Breast epithelium (tissue), 4 donors: ENCODE measurements at regions not wholly inside any gene's neighbourhood (a gene's known extent, or its start where the extent isn't known, plus 50 kb on each side); places are given as distances from the start of the nearest gene placed in this dataset.

Source experiments
- DNase-seq, 2 donors: peaks; one replicate each; pipeline ENCODE4 v3.0.0-alpha.2; 2019; ENCODE audit warnings: low spot score in 2 of 2
- H3K27ac ChIP-seq, 2 donors: fragments of 200-600 bp; sonication (generic) in 1 of 2; one replicate each; pipeline ENCODE4 v1.5.1; 2016 to 2019; ENCODE audit warnings: mild to moderate bottlenecking in 1 of 2
- H3K27me3 ChIP-seq, 2 donors: fragments of 200-600 bp; sonication (generic) in 1 of 2; one replicate each; pipeline versions ENCODE4 v1.5.1 to v1.6.0; 2017 to 2019; ENCODE audit warnings: control low read depth in 1 of 2, mild to moderate bottlenecking in 1 of 2
- H3K36me3 ChIP-seq: fragments of 200-600 bp; one replicate; pipeline ENCODE4 v1.5.1; 2019
- H3K4me1 ChIP-seq, 2 donors: fragments of 200-600 bp; sonication (generic); one replicate each; pipeline ENCODE4 v1.5.1; 2016 to 2019; ENCODE audit warnings: control low read depth in 1 of 2
- H3K4me3 ChIP-seq, 3 donors: fragments of 200-600 bp; sonication (generic); 1 replicate in 2 of 3; 2 replicates in 1 of 3; pipeline ENCODE4 v1.5.1; 2016 to 2019; ENCODE audit warnings: mild to moderate bottlenecking in 3 of 3, moderate library complexity in 2 of 3
- H3K9me3 ChIP-seq, 2 donors: fragments of 200-600 bp; sonication (generic) in 1 of 2; one replicate each; pipeline ENCODE4 v1.5.1; 2016 to 2019; ENCODE audit warnings: control low read depth in 1 of 2
- CTCF ChIP-seq, 3 donors: fragments of 450-650 bp; IDR thresholded peaks; one replicate each; pipeline ENCODE4 v1.5.1; 2016 to 2017; ENCODE audit warnings: antibody characterized with exemption in 3 of 3, mild to moderate bottlenecking in 3 of 3, moderate library complexity in 3 of 3
- POLR2A ChIP-seq: fragments of 450-650 bp; IDR thresholded peaks from one replicate; pipeline ENCODE4 v1.6.1; 2016; ENCODE audit warnings: antibody characterized with exemption, mild to moderate bottlenecking, moderate library complexity
- POLR2AphosphoS5 ChIP-seq, 3 donors: sonication (generic); formaldehyde crosslinking; IDR thresholded peaks; one replicate each; pipeline ENCODE4 v1.6.1; 2017; ENCODE audit warnings: antibody characterized with exemption in 3 of 3
- intact Hi-C: fragments of 100-400 bp; cut with DNase I; formaldehyde crosslinking; loops from one replicate; pipeline ENCODE4 v1.15.1; 2023; ENCODE audit warnings: low total_unique reads

DNA sequence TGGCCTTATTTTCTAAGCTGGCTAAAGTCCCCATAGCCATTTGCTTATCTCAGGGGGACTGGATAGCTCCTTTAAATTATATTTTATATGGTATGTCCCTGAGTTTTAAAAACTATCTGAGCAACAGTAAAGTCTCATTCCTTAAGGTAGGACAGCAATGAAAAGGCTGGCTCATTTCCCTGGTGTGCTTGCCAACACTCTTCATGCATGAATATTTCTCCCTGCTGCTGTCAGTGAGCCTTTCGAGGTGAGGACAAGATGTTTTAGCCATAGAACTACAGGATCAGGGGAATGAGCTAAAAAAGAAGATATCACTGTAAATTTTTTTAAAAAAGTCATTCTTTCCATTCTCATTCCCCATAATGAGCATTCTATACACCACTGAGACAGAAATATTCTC is 427.3 kb upstream of the FAM241A start:
- Histone ChIP-seq H3K4me1 (no peaks in the 10 kb centered on the region), H3K27ac (no peak overlapping the region), H3K4me3 (no peak overlapping the region), H3K36me3 (no peaks in the 10 kb centered on the region), H3K9me3 (no peaks in the 10 kb centered on the region), H3K27me3 (no peaks in the 10 kb centered on the region)
- no peak for DNase-seq
- TF ChIP-seq CTCF (IDR thresholded peaks at IDR 0.05) (no peak), POLR2A (no peak), POLR2AphosphoS5 (IDR thresholded peaks at IDR 0.05) (no peak)
- intact Hi-C loops, result no loop called here

GRCh38 chr4:111718763-111719559 is 426.3 kb upstream of the FAM241A start:
- intact Hi-C loops, result no loop called here
- no peak overlapping the region for H3K4me3 ChIP-seq
- H3K9me3 ChIP-seq, result no peaks in the 10 kb centered on the region
- no peaks in the 10 kb centered on the region for H3K4me1 ChIP-seq
- TF ChIP-seq POLR2AphosphoS5 (IDR thresholded peaks at IDR 0.05) (no peak), CTCF (IDR thresholded peaks at IDR 0.05) (no peak), POLR2A (no peak)
- no peak for DNase-seq
- H3K27me3 ChIP-seq, result no peaks in the 10 kb centered on the region
- H3K27ac ChIP-seq, result no peak overlapping the region
- H3K36me3 ChIP-seq, result no peaks in the 10 kb centered on the region

GRCh38 chr4:111720866-111721265 is 424.4 kb upstream of the FAM241A start:
- Histone ChIP-seq H3K4me1 (no peaks in the 10 kb centered on the region), H3K27ac (no peak overlapping the region), H3K9me3 (no peaks in the 10 kb centered on the region), H3K36me3 (no peaks in the 10 kb centered on the region), H3K4me3 (no peak overlapping the region), H3K27me3 (no peaks in the 10 kb centered on the region)
- no peak for TF ChIP-seq CTCF (IDR thresholded peaks at IDR 0.05)
- no peak for TF ChIP-seq POLR2AphosphoS5 (IDR thresholded peaks at IDR 0.05)
- no peak for TF ChIP-seq POLR2A
- no peak for DNase-seq
- intact Hi-C loops, result no loop called here

- Histone ChIP-seq H3K9me3 (no peaks in the 10 kb centered on the region), H3K4me1 (no peaks in the 10 kb centered on the region), H3K4me3 (no peak overlapping the region), H3K27ac (no peak overlapping the region), H3K27me3 (no peaks in the 10 kb centered on the region), H3K36me3 (no peaks in the 10 kb centered on the region)
- intact Hi-C loops, result no loop called here
- DNase-seq, result no peak
- TF ChIP-seq POLR2AphosphoS5 (IDR thresholded peaks at IDR 0.05) (no peak), POLR2A (no peak), CTCF (IDR thresholded peaks at IDR 0.05) (no peak)
Measured at GRCh38 chr4:111722213-111722720, 423.0 kb upstream of the FAM241A start.

- TF ChIP-seq POLR2AphosphoS5 (IDR thresholded peaks at IDR 0.05), result no peak
- no peak for TF ChIP-seq POLR2A
- no peak for TF ChIP-seq CTCF (IDR thresholded peaks at IDR 0.05)
- DNase-seq, result no peak
- Histone ChIP-seq H3K9me3 (no peaks in the 10 kb centered on the region), H3K4me3 (no peak overlapping the region), H3K27ac (no peak overlapping the region), H3K27me3 (no peaks in the 10 kb centered on the region), H3K36me3 (no peaks in the 10 kb centered on the region), H3K4me1 (no peaks in the 10 kb centered on the region)
- intact Hi-C loops, result no loop called here
Measured at GRCh38 chr4:111736516-111736915, 408.7 kb upstream of the FAM241A start.
